ENCODE measurements at regions not wholly inside any gene's neighbourhood (a gene's known extent, or its start where the extent isn't known, plus 50 kb on each side); places are given as distances from the start of the nearest gene placed in this dataset.
"Not testable (repeated sequence)": the region's sequence is repeated elsewhere in the genome, so short reads cannot be mapped to it uniquely, and the experiment has no call there.

DNA sequence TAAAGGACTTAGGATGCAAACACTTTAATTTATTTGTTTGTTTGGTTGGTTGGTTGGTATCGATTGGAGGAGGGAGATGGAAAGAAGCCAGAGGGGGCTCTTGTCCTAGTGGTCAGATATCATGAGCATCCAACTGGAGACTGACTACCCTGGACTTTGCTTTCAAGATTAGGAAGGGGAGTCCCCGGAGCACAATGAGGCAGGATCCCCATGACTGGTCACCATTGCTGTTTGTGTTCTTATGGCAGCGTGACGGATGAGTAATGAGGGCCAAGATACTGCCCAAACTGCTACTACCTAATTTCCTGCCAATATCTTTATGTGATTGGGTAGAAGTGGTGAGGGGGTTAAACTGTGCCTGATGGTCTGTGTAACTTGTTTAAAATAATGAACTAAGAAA lies 354.6 kb upstream of the ROPN1 start:
- H3K9ac ChIP-seq: no peak overlapping the region
- TF ChIP-seq, protein P1, sequence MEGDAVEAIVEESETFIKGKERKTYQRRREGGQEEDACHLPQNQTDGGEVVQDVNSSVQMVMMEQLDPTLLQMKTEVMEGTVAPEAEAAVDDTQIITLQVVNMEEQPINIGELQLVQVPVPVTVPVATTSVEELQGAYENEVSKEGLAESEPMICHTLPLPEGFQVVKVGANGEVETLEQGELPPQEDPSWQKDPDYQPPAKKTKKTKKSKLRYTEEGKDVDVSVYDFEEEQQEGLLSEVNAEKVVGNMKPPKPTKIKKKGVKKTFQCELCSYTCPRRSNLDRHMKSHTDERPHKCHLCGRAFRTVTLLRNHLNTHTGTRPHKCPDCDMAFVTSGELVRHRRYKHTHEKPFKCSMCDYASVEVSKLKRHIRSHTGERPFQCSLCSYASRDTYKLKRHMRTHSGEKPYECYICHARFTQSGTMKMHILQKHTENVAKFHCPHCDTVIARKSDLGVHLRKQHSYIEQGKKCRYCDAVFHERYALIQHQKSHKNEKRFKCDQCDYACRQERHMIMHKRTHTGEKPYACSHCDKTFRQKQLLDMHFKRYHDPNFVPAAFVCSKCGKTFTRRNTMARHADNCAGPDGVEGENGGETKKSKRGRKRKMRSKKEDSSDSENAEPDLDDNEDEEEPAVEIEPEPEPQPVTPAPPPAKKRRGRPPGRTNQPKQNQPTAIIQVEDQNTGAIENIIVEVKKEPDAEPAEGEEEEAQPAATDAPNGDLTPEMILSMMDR (conservative IDR thresholded peaks at IDR 0.05; ENCODE audit: low read depth, low read length): no peak
- H3K27me3 ChIP-seq (ENCODE audit: insufficient read depth, low read depth): no peaks in the 10 kb centered on the region
- no peaks in the 10 kb centered on the region for H3K4me1 ChIP-seq (ENCODE audit: low read depth, poor library complexity, severe bottlenecking)
- no peaks in the 10 kb centered on the region for H3K79me2 ChIP-seq (ENCODE audit: insufficient read depth, low read depth)
- no peak overlapping the region for H3K27ac ChIP-seq
- H3K4me2 ChIP-seq: no peak overlapping the region
- no peaks in the 10 kb centered on the region for H4K20me1 ChIP-seq (ENCODE audit: insufficient read depth)
- no peaks in the 10 kb centered on the region for H3K36me3 ChIP-seq (ENCODE audit: insufficient read depth)
- H3K4me3 ChIP-seq (IDR thresholded peaks at IDR 0.05; ENCODE audit: insufficient read depth, low read depth, low read length): no peak overlapping the region
- no peak overlapping the region for H2AFZ ChIP-seq (ENCODE audit: low read depth)

DNA sequence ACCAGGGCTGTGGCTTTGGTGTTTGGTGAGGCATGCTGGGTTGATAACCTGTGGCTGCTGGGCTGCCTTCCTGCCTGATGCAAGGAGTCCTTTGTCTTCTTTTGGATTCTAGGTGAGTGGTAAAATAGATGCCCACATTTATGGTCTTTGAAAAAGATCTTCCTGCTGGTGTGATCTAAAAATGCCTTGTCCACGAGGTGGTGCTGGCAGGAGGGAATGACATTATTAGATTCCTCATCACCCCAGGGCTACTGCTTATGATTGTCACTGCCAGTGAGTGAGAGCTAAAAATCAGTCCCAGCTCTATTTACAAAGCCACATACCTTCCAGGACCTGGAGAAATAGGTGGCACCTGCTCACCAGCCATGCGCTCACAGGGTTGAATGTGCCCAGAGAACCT lies 355.5 kb upstream of the ROPN1 start:
- no peak overlapping the region for H3K9ac ChIP-seq
- H3K4me3 ChIP-seq (IDR thresholded peaks at IDR 0.05; ENCODE audit: insufficient read depth, low read depth, low read length): no peak overlapping the region
- H3K4me1 ChIP-seq (ENCODE audit: low read depth, poor library complexity, severe bottlenecking): no peaks in the 10 kb centered on the region
- no peaks in the 10 kb centered on the region for H3K79me2 ChIP-seq (ENCODE audit: insufficient read depth, low read depth)
- no peaks in the 10 kb centered on the region for H4K20me1 ChIP-seq (ENCODE audit: insufficient read depth)
- H3K27ac ChIP-seq: no peak overlapping the region
- H3K27me3 ChIP-seq (ENCODE audit: insufficient read depth, low read depth): no peaks in the 10 kb centered on the region
- H3K4me2 ChIP-seq: no peak overlapping the region
- no peak overlapping the region for H2AFZ ChIP-seq (ENCODE audit: low read depth)
- TF ChIP-seq, protein P1 (conservative IDR thresholded peaks at IDR 0.05; ENCODE audit: low read depth, low read length): no peak
- H3K36me3 ChIP-seq (ENCODE audit: insufficient read depth): no peaks in the 10 kb centered on the region

DNA sequence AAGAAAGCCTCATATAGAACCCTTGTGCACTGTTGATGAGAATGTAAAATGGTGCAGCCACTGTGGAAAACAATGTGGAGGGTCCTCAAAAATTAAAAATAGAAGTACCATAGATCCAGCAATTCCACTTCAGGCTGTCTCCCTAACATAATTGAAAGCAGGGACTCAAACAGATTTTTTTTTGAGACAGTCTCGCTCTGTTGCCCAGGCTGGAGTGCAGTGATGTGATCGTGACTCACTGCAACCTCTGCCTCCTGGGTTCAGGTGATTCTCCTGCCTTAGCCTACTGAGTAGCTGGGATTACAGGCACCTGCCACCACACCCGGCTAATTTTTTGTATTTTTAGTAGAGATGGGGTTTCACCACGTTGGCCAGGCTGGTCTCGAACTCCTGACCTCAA lies 356.6 kb upstream of the ROPN1 start:
- H3K4me3 ChIP-seq (IDR thresholded peaks at IDR 0.05; ENCODE audit: insufficient read depth, low read depth, low read length); H3K9ac ChIP-seq; H3K27me3 ChIP-seq (ENCODE audit: insufficient read depth, low read depth); H3K4me2 ChIP-seq; H3K4me1 ChIP-seq (ENCODE audit: low read depth, poor library complexity, severe bottlenecking); H4K20me1 ChIP-seq (ENCODE audit: insufficient read depth); H3K36me3 ChIP-seq (ENCODE audit: insufficient read depth); H2AFZ ChIP-seq (ENCODE audit: low read depth); H3K79me2 ChIP-seq (ENCODE audit: insufficient read depth, low read depth); H3K27ac ChIP-seq: not testable (repeated sequence)

DNA sequence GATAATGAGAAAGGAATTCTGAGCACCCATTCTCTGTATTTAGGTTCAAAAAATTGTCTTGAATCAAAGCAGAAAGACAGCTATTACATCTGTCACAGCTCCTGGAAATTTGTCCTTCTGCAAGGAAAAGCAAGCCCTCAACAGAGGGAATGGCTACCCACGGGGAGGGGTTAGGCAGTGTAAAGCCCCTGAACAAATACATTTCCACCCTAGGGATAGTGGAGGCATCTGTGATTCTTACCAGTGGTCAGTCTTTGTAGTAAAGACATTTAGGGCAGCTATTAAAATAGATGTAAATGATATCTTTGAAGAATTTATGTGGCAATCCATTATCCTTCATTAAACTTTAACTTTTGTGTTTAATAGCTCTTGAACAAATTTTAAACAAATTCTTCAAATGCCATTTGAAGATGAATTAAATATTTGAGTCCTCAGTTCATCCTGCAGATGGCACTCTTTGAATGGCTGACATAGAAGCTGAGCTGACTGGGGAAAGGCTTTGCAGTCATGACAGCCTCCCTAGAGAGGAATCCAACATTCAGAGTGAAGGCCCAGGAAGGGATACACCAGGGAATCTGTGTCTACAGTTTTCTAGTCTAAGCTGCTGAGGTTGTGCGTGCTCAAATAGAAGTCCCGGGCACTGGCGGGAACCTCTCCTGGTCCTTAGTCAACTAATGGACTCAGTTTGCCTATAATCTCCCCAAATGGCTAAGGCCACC lies 359.7 kb upstream of the ROPN1 start:
- no peaks in the 10 kb centered on the region for H3K79me2 ChIP-seq (ENCODE audit: insufficient read depth, low read depth)
- H3K4me1 ChIP-seq (ENCODE audit: low read depth, poor library complexity, severe bottlenecking): no peaks in the 10 kb centered on the region
- no peak overlapping the region for H3K4me3 ChIP-seq (IDR thresholded peaks at IDR 0.05; ENCODE audit: insufficient read depth, low read depth, low read length)
- H3K27ac ChIP-seq: no peak overlapping the region
- no peaks in the 10 kb centered on the region for H3K36me3 ChIP-seq (ENCODE audit: insufficient read depth)
- H2AFZ ChIP-seq (ENCODE audit: low read depth): no peak overlapping the region
- no peaks in the 10 kb centered on the region for H3K27me3 ChIP-seq (ENCODE audit: insufficient read depth, low read depth)
- no peaks in the 10 kb centered on the region for H4K20me1 ChIP-seq (ENCODE audit: insufficient read depth)
- TF ChIP-seq, protein P1 (conservative IDR thresholded peaks at IDR 0.05; ENCODE audit: low read depth, low read length): peak; percentile 77
- H3K4me2 ChIP-seq: no peak overlapping the region
- no peak overlapping the region for H3K9ac ChIP-seq

DNA sequence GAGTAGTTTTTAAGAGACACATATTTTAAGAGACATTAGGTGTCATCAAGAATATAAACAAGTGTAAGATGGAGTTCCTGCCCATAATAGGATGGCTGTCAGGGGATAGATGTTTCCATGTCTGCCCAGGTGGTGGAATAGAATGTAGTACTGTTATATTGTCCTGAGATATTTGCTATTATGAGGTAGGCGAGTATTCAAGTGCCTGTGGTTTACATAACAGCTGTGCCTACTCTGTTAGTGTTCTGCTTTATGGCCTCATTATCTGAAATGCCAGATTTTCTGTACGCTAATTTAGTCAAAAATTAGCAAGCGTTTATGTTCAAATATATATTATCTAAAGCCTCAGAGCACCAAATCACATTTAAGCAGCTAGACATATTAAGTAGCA lies 360.2 kb upstream of the ROPN1 start:
- H3K4me3 ChIP-seq (IDR thresholded peaks at IDR 0.05; ENCODE audit: insufficient read depth, low read depth, low read length): no peak overlapping the region
- H3K79me2 ChIP-seq (ENCODE audit: insufficient read depth, low read depth): no peaks in the 10 kb centered on the region
- H3K27me3 ChIP-seq (ENCODE audit: insufficient read depth, low read depth): no peaks in the 10 kb centered on the region
- H4K20me1 ChIP-seq (ENCODE audit: insufficient read depth): no peaks in the 10 kb centered on the region
- H2AFZ ChIP-seq (ENCODE audit: low read depth): no peak overlapping the region
- H3K27ac ChIP-seq: no peak overlapping the region
- no peak overlapping the region for H3K9ac ChIP-seq
- H3K4me2 ChIP-seq: no peak overlapping the region
- TF ChIP-seq, protein P1 (conservative IDR thresholded peaks at IDR 0.05; ENCODE audit: low read depth, low read length): no peak
- H3K36me3 ChIP-seq (ENCODE audit: insufficient read depth): no peaks in the 10 kb centered on the region
- no peaks in the 10 kb centered on the region for H3K4me1 ChIP-seq (ENCODE audit: low read depth, poor library complexity, severe bottlenecking)

Data from KMS-11 (cell line).